Activated CD8-positive, alpha-beta memory T cell treated with anti-CD3 and anti-CD28 coated beads, Interleukin-2, amount 10 ng/mL, durations not matched to agents 7 days and 5 days (primary cell): ENCODE measurements at regions not wholly inside any gene's neighbourhood (a gene's known extent, or its start where the extent isn't known, plus 50 kb on each side); places are given as distances from the start of the nearest gene placed in this dataset.
"Not testable (repeated sequence)": the region's sequence is repeated elsewhere in the genome, so short reads cannot be mapped to it uniquely, and the experiment has no call there.

Experiments used
- ATAC-seq: fragments of 150-1000 bp; cut with Tn5 transposase; one replicate; pipeline ENCODE4 v1.10.0; 2021; ENCODE audit warnings: moderate library complexity
- CTCF ChIA-PET: fragments of 350-600 bp; sonication (Branson Sonifier 250); formaldehyde crosslinking; loops from one replicate; lab custom pipeline; 2021; ENCODE audit warnings: antibody characterized with exemption; lab: Charles Lee
- DNase-seq: peaks from one replicate; pipeline ENCODE4 v3.0.0-alpha.2; 2020
- H3K27ac Mint-ChIP-seq: one replicate; pipeline ENCODE4 v1.8.0; 2021; ENCODE audit warnings: mild to moderate bottlenecking, mixed read lengths
- H3K27me3 Mint-ChIP-seq: one replicate; pipeline ENCODE4 v1.8.0; 2021; ENCODE audit warnings: mixed read lengths
- H3K36me3 Mint-ChIP-seq: one replicate; pipeline ENCODE4 v1.8.0; 2021; ENCODE audit warnings: mild to moderate bottlenecking, mixed read lengths
- H3K4me1 Mint-ChIP-seq: one replicate; pipeline ENCODE4 v1.8.0; 2021; ENCODE audit warnings: mixed read lengths
- H3K4me3 Mint-ChIP-seq: one replicate; pipeline ENCODE4 v1.8.0; 2021; ENCODE audit warnings: mild to moderate bottlenecking, moderate library complexity, mixed read lengths
- H3K9me3 Mint-ChIP-seq: one replicate; pipeline ENCODE4 v1.8.0; 2022; ENCODE audit warnings: low read depth, mixed read lengths

DNA sequence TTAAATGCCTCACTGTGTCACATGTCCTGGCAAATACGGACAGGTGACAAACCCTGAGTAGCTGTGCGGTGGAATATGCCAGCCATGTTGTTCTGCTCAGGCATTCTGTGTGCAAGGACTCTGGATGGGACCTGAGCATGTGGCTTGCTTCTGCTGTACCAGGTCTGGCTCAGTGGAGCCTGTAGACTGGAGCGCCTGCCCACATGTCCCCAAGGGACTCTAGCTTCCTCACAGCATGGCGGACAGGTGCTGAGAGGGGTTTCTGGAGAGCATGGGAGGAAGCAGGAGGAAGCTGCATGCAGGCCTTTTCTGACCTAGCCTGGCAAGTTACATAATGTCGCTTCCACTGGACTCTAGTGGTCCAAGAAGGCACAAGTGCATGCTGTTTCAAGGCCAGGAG is 96.3 kb downstream of the PLXNA1 start:
- Mint-ChIP-seq H3K36me3 (no peaks in the 10 kb centered on the region), H3K9me3 (no peaks in the 10 kb centered on the region), H3K27ac (no peak overlapping the region), H3K4me1 (peaks cover 18% of the 10 kb centered on the region), H3K27me3 (peaks cover 6% of the 10 kb centered on the region), H3K4me3 (no peak overlapping the region)
- no peak for ATAC-seq
- DNase-seq = no peak
- CTCF ChIA-PET = no interaction called here

DNA sequence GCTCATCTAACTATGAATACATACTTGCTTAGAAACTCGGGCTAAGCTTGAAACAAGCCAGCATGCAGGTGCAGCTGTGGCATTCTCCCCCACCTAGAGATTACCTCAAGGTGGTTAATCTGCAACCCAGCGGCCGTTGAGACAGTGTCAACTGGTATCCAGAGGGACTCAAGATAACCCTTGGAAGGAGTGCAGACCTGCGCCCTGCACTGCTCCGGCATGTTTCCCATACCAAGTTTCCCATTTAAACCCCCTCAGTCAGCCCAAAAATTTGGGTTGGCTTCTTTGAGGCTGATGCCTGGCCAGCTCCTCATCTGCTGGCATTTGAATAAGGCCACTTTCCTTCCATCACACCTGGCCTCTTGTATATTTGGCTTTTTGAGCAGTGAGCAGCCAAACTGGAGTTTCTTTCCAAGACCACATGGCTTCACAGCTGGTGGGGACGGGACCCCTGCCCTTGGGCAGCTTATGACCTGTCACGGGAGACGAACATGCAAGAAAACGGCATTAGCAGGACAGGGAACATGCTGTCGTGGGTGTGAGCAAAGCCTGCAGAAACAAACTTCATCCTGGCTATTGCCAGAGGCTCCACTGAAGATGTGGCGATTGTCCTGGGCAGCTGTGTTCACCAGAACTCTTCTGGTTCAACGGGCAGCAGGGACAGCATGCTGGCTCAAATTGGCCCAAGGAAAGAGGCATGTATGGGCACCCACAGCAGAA is 98.2 kb downstream of the PLXNA1 start:
- Mint-ChIP-seq H3K27ac (no peak overlapping the region), H3K36me3 (no peaks in the 10 kb centered on the region), H3K27me3 (peaks cover 6% of the 10 kb centered on the region), H3K9me3 (no peaks in the 10 kb centered on the region), H3K4me1 (no peaks in the 10 kb centered on the region), H3K4me3 (no peak overlapping the region)
- CTCF ChIA-PET = interaction anchor here (1.4 kb wide), 1 partner anchor 329 kb away, joined by 3 read pairs; no protein-coding TSS in a partner anchor
- DNase-seq (no peak), ATAC-seq (no peak)

DNA sequence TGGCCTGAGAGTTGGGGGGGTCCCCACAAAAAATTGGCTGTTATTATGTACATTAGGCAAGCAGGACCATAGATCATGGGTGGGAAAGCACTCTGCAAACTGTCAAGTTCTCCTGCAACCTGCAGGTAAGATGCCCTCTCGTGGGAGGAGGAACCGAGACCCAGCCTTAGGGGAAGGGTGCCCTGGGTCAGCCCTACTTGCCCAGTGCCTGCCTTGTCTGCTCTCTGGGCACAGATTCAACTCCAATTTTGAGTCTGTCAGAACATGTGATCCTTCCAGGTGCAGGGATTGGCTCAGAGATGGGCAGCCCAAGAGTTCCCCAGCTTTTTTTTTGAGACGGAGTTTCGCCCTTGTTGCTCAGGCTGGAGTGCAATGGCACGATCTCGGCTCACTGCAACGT is 99.2 kb downstream of the PLXNA1 start:
- H3K4me1 Mint-ChIP-seq = no peaks in the 10 kb centered on the region
- no peak overlapping the region for H3K27ac Mint-ChIP-seq
- no peak for DNase-seq
- CTCF ChIA-PET = no interaction called here
- H3K36me3 Mint-ChIP-seq = no peaks in the 10 kb centered on the region
- H3K4me3 Mint-ChIP-seq = no peak overlapping the region
- no peaks in the 10 kb centered on the region for H3K9me3 Mint-ChIP-seq
- no peak for ATAC-seq
- peaks cover 6% of the 10 kb centered on the region for H3K27me3 Mint-ChIP-seq

DNA sequence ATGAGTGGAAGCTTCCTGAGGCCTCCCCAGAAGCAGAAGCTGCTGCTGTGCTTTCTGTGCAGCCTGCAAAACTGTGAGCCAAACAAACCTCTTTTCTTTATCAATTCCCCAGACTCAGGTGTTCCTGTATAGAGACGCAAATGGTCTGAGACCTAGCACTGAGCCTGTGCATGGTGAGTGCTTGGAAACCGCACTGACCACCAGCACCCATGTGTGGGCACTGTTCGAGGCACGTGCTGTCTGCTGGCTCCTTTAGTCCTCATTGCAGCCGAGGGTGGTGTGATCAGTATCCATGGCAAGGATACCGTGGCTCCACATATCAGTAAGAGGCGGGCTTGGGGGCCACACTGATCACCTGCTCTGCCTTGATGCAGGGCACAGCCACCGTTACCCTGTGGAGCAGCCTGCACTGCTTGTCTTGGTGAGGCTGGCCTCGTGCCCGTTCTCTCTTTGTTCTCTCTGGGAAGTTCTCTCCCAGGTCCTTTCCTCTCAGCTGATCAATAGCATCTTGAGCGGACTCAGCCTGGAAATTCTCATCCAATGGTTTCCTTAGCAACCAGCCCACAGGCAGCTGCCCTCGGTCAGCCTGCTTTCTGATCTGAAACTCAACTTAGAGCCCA is 101.0 kb downstream of the PLXNA1 start:
- DNase-seq = no peak
- no peaks in the 10 kb centered on the region for H3K36me3 Mint-ChIP-seq
- no peak overlapping the region for H3K27ac Mint-ChIP-seq
- no peaks in the 10 kb centered on the region for H3K9me3 Mint-ChIP-seq
- CTCF ChIA-PET = no interaction called here
- peaks cover 6% of the 10 kb centered on the region for H3K27me3 Mint-ChIP-seq
- no peak overlapping the region for H3K4me3 Mint-ChIP-seq
- no peak for ATAC-seq
- H3K4me1 Mint-ChIP-seq = no peaks in the 10 kb centered on the region

DNA sequence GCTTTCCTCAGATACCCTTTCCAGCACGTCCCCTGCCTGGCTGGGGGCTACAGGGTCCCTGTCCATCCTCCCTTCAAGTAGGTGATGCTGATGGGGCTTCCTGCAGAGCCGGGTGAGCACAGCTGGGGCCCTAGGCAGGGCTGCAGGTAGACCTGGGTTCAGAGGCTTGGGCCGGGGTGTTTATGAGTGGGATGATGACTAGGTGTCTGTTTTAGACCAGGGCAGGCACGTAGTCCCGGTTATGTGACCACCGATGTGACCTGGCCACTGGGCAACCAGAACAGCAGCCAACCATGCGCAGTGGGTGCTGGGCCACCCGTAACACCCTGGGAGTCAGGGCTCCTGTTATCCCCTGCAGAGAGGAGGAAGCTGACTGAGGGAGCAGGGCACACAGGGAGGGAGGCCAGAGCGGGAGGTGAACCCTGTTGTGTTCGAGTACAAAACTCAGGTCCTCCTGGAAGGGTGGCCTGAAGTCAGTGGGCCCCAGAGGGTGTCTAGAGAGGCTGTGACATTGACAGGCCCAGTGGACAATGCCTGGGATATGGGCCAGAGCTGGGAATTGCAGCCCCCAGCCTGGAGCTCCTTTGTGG is 101.6 kb downstream of the PLXNA1 start:
- no peak overlapping the region for H3K4me3 Mint-ChIP-seq
- CTCF ChIA-PET = no interaction called here
- ATAC-seq (no peak), DNase-seq (no peak)
- H3K27ac Mint-ChIP-seq = no peak overlapping the region
- H3K9me3 Mint-ChIP-seq = no peaks in the 10 kb centered on the region
- no peaks in the 10 kb centered on the region for H3K36me3 Mint-ChIP-seq
- H3K27me3 Mint-ChIP-seq = peaks cover 6% of the 10 kb centered on the region
- no peaks in the 10 kb centered on the region for H3K4me1 Mint-ChIP-seq

DNA sequence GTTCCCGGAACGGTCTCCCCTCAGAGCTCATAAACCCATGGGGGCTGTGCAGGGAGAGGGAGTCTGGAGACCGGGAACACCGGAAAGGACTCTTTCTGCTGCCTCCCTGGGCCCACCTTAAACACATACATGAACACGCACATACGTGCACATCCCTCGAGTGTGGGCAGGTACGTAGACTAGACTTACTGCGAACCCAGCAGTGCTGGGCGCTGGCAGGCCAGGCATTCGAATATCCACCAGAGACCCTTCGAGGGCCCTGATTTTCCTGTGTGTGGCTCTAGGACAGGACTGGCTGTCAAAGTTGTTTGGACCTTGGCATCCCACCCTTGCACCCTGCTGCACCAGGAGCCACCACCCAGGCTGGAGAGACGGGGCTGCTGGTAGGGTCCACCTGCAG is 102.7 kb downstream of the PLXNA1 start:
- DNase-seq (no peak), ATAC-seq (no peak)
- Mint-ChIP-seq H3K4me3 (no peak overlapping the region), H3K27ac (no peak overlapping the region), H3K27me3 (peaks cover 4% of the 10 kb centered on the region), H3K4me1 (no peaks in the 10 kb centered on the region), H3K36me3 (no peaks in the 10 kb centered on the region), H3K9me3 (no peaks in the 10 kb centered on the region)
- CTCF ChIA-PET = no interaction called here

DNA sequence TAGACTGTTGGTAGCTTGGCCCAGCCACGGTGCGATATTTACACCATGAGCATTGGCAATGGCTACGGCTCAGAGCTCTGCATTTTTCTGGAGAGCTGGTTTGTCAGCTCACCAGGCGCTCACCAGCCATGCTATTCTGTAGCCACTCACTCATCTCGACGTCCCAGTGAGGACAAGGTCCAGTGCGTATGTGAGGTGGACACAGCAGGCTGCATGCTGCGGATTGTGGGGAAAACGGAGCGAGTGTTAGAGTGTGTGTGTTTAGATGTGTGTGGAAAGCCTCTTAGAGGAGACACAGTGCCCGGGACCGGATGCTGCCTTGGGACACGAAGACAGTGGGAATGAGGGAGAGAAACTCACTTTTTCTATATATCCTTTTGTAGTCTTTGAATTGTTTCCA is 103.7 kb downstream of the PLXNA1 start:
- H3K4me1 Mint-ChIP-seq, CTCF ChIA-PET, DNase-seq, H3K4me3 Mint-ChIP-seq, H3K27ac Mint-ChIP-seq, ATAC-seq, H3K36me3 Mint-ChIP-seq, H3K9me3 Mint-ChIP-seq, H3K27me3 Mint-ChIP-seq: not testable (repeated sequence)

DNA sequence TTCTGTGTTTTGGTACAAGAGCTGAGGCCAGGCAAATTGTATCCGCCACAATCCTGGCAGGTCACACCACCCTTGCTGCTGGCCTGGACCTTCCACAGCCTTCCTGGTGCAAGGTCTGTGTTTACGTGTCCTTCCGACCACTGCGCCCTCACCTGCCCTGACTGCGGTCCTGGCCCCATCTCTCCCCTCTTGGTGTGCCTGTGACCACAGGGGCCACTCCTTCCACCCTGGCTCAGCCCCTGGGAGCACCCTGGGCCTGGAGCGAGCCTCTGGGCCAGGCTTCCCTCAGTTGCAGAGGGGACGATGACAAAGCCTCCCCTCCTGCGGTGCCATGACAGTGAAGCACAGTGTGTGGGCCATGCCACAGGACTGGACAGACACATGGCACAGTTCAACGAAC is 104.5 kb downstream of the PLXNA1 start:
- Mint-ChIP-seq H3K4me1 (no peaks in the 10 kb centered on the region), H3K27me3 (no peaks in the 10 kb centered on the region), H3K9me3 (no peaks in the 10 kb centered on the region), H3K4me3 (no peak overlapping the region), H3K27ac (no peak overlapping the region), H3K36me3 (no peaks in the 10 kb centered on the region)
- no peak for ATAC-seq
- DNase-seq = no peak
- CTCF ChIA-PET = no interaction called here

DNA sequence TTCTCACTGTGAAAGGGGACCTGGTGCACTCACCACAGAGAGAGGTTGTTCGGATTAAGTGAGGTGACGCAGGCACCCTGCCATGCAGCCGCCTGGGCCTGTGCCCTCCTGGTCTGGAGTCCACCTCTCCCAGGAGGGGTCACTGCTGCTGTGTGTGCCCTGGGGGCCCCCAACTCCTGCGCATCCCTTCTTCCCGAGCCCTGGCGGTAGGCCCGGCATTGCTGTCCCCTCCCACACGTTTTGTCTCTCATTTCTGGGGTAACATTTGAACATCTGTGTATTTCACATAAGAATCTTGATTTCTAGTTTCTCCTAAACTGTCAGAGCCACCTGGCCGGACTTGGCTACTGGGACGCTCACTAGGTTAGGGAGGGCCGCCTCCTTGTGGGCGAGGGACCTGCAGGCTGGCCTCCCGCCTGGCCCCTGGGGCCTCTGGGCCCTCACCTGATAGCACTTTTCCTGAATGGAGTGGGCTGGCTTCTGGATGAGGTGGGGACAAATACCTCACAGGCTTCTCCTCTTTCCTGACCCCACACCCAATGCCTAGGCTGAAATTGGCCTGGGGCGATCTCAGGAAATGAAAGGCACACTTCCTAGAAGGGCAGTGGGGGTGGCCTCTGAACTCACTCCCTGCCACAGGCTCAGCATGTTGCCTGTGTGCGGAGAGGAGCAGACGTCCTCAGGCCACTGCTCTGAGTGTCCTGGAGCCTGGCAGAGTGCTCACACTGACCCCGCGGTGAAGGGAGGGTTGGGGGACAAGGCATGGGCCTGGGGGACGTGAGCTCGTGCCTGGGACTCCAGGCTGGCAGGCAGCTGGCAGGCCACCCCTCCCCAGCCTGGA is 104.2 kb upstream of the PRR23E start:
- H3K4me3 Mint-ChIP-seq = no peak overlapping the region
- CTCF ChIA-PET = no interaction called here
- no peak for ATAC-seq
- no peaks in the 10 kb centered on the region for H3K4me1 Mint-ChIP-seq
- H3K9me3 Mint-ChIP-seq = no peaks in the 10 kb centered on the region
- H3K36me3 Mint-ChIP-seq = no peaks in the 10 kb centered on the region
- no peak for DNase-seq
- H3K27ac Mint-ChIP-seq = no peak overlapping the region
- no peaks in the 10 kb centered on the region for H3K27me3 Mint-ChIP-seq

DNA sequence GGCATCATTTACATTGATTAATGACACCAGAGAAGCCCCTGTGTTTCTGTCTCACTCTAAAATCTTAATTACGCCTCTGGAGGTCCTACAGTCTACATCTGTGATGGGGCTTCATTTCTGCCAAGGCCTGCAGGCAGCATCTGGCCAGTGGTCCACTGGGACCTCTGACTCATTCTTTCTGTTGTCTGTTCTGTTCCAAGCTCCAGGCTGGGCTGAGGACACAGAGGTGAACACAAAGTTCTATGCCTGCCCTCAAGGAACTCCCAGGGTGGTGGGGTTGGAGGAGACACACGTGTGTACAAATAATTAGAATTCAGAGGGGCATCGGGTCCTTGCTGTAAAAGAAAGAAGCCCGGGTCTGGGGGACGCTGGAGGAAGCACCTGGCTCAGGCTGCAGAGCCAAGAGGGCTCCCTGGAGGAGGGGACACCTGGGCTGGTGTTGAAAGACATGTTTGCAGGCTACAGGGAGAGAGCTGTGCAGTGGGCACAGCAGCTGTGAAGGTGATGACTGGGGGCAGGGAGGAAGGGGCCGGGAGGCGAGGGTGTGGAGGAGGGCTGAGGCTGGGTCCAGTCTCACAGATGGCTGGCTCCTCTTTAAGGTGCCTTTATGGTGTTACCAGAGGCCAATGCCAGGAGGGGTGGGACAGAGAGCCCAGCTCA is 103.3 kb upstream of the PRR23E start:
- no peak for ATAC-seq
- no peak overlapping the region for H3K4me3 Mint-ChIP-seq
- no peaks in the 10 kb centered on the region for H3K4me1 Mint-ChIP-seq
- no peaks in the 10 kb centered on the region for H3K27me3 Mint-ChIP-seq
- H3K36me3 Mint-ChIP-seq = no peaks in the 10 kb centered on the region
- no peak for DNase-seq
- CTCF ChIA-PET = no interaction called here
- no peak overlapping the region for H3K27ac Mint-ChIP-seq
- H3K9me3 Mint-ChIP-seq = no peaks in the 10 kb centered on the region

DNA sequence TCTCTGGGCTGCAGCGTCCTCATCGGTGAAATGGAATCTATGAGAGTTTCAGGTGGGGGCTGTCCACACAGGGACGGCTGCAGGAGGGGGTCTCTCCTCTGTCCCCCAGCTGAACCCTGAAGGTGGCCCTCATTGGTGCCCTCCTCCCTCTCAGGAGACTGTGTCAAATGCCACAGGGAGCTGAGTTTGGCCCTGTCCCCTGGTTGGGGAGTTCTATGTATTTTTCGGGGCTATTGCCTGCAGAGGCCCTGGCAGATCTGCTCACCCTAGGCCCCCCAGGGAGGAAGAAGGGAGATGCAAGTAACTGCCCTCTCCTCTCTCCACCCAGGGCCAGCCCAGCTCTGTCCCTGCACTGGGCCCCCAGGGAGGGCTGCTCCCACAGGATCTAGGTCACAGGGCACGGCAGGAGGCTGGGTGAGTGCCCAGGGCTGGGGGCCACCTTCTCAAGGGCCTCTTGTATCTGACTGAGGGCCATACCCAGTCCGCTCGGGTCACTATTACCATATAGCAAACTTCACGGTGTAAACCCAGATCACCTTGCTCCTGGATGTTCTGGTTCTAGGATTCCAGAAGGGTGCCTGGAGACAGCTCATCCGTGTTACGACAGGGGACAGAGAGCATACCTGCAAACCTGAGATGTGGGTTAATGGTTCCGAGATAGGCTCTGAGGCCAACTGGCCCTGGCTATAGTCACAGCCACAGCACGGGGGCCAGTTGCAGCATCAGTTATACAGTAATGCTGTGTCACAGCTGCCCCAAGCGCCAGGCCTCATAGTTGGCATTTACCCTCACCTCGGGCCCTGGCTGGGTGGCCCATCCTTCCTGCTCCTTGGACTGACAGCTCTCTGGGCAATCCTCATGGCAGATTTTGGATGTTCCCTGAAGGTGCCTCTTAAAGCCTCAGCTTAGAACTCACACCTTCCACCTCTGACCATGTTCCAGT is 102.4 kb upstream of the PRR23E start:
- no peak for ATAC-seq
- CTCF ChIA-PET = no interaction called here
- H3K4me1 Mint-ChIP-seq = no peaks in the 10 kb centered on the region

DNA sequence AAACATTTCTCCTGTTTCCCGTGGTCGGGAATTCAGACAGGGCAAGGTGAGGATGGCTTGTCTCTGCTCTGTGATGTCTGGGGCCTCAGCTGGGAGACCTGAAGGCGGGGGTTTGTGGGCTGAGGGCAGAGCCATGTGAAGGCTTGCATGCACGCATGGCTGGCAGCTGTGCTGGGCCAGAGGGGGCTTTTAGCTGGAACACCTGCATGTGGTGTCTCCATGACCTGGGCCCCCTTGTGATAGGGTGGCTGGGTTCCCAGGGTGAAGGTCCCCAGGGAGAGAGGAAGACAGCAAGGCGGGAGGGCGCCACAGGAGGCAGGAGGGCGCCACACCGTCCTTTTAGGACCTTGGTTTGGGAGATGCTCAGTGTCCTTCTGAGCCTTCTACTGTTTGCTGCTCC is 101.6 kb upstream of the PRR23E start:
- H3K27me3 Mint-ChIP-seq = peaks cover 5% of the 10 kb centered on the region
- H3K4me3 Mint-ChIP-seq = no peak overlapping the region
- H3K9me3 Mint-ChIP-seq = no peaks in the 10 kb centered on the region
- DNase-seq (no peak), ATAC-seq (no peak)
- no peaks in the 10 kb centered on the region for H3K4me1 Mint-ChIP-seq
- no peaks in the 10 kb centered on the region for H3K36me3 Mint-ChIP-seq
- CTCF ChIA-PET = no interaction called here
- H3K27ac Mint-ChIP-seq = no peak overlapping the region

More for the DNA sequence above, 102.4 kb upstream of the PRR23E start:
- no peak overlapping the region for H3K4me3 Mint-ChIP-seq
- peaks cover 3% of the 10 kb centered on the region for H3K27me3 Mint-ChIP-seq
- H3K27ac Mint-ChIP-seq = no peak overlapping the region
- no peaks in the 10 kb centered on the region for H3K9me3 Mint-ChIP-seq
- no peak for DNase-seq
- no peaks in the 10 kb centered on the region for H3K36me3 Mint-ChIP-seq
